ENCODE measurements at regions not wholly inside any gene's neighbourhood (a gene's known extent, or its start where the extent isn't known, plus 50 kb on each side); places are given as distances from the start of the nearest gene placed in this dataset.

DNA sequence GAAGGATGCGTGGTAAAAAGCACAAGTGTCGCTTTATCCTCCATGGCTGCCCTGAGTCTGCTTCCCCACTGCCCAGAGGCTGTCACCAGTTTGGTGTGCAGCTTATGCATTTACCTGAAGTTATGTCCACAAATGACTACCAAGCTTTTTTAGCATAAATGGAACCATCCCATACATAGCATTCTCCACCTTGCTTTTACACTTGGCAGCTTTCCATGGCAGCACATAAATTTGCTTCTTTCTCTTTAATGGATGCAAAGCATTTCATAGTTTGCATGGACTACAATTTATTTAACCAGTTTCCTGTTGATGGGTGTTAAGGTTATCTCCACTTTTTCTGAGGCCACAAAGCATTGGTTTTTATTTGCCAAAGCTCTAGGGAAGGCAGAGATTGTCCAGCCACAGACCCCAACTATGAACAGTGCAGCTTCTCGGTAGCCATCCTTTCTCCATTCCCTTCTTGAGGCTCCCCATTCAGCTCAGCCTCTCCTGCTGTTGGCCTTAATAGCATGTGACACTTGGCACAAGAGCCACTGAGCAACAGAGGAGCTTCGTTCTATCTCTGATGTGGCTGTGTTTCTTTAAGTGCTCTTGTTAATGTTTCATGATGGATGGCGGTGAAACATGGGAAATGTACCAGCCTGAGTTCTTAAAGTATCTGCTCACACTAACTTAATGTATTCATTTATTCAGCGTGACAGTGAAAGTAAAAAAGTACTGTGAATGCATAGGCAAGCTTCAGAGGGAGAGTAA is 59.8 kb upstream of the NAV2 start:
- no peaks in the 10 kb centered on the region for H3K79me2 ChIP-seq (ENCODE audit: control insufficient read depth, insufficient read depth, low read length)
- H3K4me3 ChIP-seq: no peak overlapping the region
- no peaks in the 10 kb centered on the region for H3K9me3 ChIP-seq (replicated peaks; ENCODE audit: control insufficient read depth, insufficient read depth, low read length)
- WGBS (ENCODE audit: insufficient coverage, insufficient replicate concordance, low lambda C conversion rate, missing lambda C conversion rate): 55% methylated on average over 6 of the region's 6 CpGs
- in situ Hi-C loops (cut with MboI): no loop called here
- DNase-seq (ENCODE audit: low read depth, low spot score) (no peak), ATAC-seq (no peak), FAIRE-seq (no peak)
- no peak overlapping the region for H3K27ac ChIP-seq (ENCODE audit: control insufficient read depth, insufficient read depth)
- H2AFZ ChIP-seq (ENCODE audit: control insufficient read depth, low read depth, low read length): no peak overlapping the region
- no peaks in the 10 kb centered on the region for H4K20me1 ChIP-seq (ENCODE audit: control insufficient read depth, insufficient read depth)
- intact Hi-C loops (cut with micrococcal nuclease; ENCODE audit: unreplicated experiment): no loop called here
- ChIA-PET POLR2A (interaction anchor here (1.1 kb wide), 1 partner anchor 12 kb away, joined by 3 read pairs; no protein-coding TSS in a partner anchor), SMC1A (ENCODE audit: uncharacterized antibody, unreplicated experiment) (no interaction called here), RAD21 (ENCODE audit: unreplicated experiment) (interaction anchor here (1.5 kb wide), 1 partner anchor 251 kb away, joined by 3 read pairs; no protein-coding TSS in a partner anchor), CTCF (interaction anchor here (0.9 kb wide), 1 partner anchor 13 kb away, joined by 3 read pairs; no protein-coding TSS in a partner anchor)
- no peak for TF ChIP-seq NR2F1 (conservative IDR thresholded peaks at IDR 0.05)
- no peak for TF ChIP-seq RBBP5 (conservative IDR thresholded peaks at IDR 0.05)
- no peak for TF ChIP-seq ZSCAN29 (IDR thresholded peaks at IDR 0.05)
- TF ChIP-seq TCF7 (IDR thresholded peaks at IDR 0.05; ENCODE audit: borderline replicate concordance): no peak
- TF ChIP-seq, protein P1, sequence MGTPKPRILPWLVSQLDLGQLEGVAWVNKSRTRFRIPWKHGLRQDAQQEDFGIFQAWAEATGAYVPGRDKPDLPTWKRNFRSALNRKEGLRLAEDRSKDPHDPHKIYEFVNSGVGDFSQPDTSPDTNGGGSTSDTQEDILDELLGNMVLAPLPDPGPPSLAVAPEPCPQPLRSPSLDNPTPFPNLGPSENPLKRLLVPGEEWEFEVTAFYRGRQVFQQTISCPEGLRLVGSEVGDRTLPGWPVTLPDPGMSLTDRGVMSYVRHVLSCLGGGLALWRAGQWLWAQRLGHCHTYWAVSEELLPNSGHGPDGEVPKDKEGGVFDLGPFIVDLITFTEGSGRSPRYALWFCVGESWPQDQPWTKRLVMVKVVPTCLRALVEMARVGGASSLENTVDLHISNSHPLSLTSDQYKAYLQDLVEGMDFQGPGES (IDR thresholded peaks at IDR 0.05): no peak
- no peak for TF ChIP-seq BHLHE40 (IDR thresholded peaks at IDR 0.05; ENCODE audit: borderline replicate concordance in 1 of 2, low read depth in 2 of 2, low read length in 1 of 2)
- TF ChIP-seq, protein P2, sequence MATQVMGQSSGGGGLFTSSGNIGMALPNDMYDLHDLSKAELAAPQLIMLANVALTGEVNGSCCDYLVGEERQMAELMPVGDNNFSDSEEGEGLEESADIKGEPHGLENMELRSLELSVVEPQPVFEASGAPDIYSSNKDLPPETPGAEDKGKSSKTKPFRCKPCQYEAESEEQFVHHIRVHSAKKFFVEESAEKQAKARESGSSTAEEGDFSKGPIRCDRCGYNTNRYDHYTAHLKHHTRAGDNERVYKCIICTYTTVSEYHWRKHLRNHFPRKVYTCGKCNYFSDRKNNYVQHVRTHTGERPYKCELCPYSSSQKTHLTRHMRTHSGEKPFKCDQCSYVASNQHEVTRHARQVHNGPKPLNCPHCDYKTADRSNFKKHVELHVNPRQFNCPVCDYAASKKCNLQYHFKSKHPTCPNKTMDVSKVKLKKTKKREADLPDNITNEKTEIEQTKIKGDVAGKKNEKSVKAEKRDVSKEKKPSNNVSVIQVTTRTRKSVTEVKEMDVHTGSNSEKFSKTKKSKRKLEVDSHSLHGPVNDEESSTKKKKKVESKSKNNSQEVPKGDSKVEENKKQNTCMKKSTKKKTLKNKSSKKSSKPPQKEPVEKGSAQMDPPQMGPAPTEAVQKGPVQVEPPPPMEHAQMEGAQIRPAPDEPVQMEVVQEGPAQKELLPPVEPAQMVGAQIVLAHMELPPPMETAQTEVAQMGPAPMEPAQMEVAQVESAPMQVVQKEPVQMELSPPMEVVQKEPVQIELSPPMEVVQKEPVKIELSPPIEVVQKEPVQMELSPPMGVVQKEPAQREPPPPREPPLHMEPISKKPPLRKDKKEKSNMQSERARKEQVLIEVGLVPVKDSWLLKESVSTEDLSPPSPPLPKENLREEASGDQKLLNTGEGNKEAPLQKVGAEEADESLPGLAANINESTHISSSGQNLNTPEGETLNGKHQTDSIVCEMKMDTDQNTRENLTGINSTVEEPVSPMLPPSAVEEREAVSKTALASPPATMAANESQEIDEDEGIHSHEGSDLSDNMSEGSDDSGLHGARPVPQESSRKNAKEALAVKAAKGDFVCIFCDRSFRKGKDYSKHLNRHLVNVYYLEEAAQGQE (IDR thresholded peaks at IDR 0.05; ENCODE audit: low read depth, low read length): no peak
- no peak for TF ChIP-seq BACH1 (IDR thresholded peaks at IDR 0.05; ENCODE audit: borderline replicate concordance)
- TF ChIP-seq, protein P3, sequence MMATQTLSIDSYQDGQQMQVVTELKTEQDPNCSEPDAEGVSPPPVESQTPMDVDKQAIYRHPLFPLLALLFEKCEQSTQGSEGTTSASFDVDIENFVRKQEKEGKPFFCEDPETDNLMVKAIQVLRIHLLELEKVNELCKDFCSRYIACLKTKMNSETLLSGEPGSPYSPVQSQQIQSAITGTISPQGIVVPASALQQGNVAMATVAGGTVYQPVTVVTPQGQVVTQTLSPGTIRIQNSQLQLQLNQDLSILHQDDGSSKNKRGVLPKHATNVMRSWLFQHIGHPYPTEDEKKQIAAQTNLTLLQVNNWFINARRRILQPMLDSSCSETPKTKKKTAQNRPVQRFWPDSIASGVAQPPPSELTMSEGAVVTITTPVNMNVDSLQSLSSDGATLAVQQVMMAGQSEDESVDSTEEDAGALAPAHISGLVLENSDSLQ (IDR thresholded peaks at IDR 0.05): no peak
- no TSS peak for BruUV-seq (replicated peaks)
- H3K9ac ChIP-seq (ENCODE audit: control insufficient read depth, insufficient read depth, low read length): no peak overlapping the region
- H3K4me1 ChIP-seq (ENCODE audit: control insufficient read depth, insufficient read depth, low read length): no peaks in the 10 kb centered on the region
- H3K4me2 ChIP-seq (ENCODE audit: control insufficient read depth, insufficient read depth): no peak overlapping the region
- no peaks in the 10 kb centered on the region for H3K36me3 ChIP-seq (ENCODE audit: control insufficient read depth in 2 of 2, insufficient read depth in 2 of 2, low read length in 1 of 2)
- H3K27me3 ChIP-seq (replicated peaks in 1 of 2; ENCODE audit: control insufficient read depth in 2 of 2, insufficient read depth in 2 of 2, low read length in 1 of 2): 0 out of 4 replicates have a peak, but pooled peaks cover 0 to 3% of the 10 kb centered on the region in 2 experiments

Measured in GM12878 (cell line).